Neural progenitor cell (in vitro differentiated cells): ENCODE measurements at regions not wholly inside any gene's neighbourhood (a gene's known extent, or its start where the extent isn't known, plus 50 kb on each side); places are given as distances from the start of the nearest gene placed in this dataset.

Experiments
- EZH2 ChIP-seq: fragments of 200-600 bp; sonication (generic); IDR thresholded peaks from 2 replicates; pipeline ENCODE4 v1.6.1; 2017; ENCODE audit warnings: antibody characterized with exemption, mild to moderate bottlenecking, moderate library complexity
- TF ChIP-seq, protein P1 (sequence below): fragments of 200-600 bp; sonication (generic); IDR thresholded peaks from 2 replicates; pipeline ENCODE4 v1.5.1; 2017; ENCODE audit warnings: antibody characterized with exemption, mild to moderate bottlenecking

DNA sequence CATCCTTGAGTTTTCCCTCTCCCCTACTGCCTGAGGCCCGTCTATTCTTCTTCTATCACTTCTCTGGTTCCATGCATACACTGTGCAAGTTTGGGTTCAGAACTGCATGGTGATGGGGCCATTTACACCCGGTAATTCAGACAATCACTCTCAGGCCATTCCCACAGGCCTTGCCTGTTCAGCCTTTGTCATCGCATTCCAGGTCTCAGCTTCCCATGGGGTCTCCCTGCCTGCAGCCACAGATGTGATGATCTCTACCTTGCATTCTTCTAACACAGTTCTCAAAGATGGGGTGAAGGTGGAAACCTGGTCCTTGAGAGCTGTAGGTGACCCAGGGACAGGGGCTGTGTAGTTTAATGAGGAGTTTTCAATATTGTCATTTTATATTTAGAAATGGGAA lies 209.2 kb upstream of the TOPAZ1 start:
- TF ChIP-seq EZH2 = no peak
- TF ChIP-seq, protein P1, sequence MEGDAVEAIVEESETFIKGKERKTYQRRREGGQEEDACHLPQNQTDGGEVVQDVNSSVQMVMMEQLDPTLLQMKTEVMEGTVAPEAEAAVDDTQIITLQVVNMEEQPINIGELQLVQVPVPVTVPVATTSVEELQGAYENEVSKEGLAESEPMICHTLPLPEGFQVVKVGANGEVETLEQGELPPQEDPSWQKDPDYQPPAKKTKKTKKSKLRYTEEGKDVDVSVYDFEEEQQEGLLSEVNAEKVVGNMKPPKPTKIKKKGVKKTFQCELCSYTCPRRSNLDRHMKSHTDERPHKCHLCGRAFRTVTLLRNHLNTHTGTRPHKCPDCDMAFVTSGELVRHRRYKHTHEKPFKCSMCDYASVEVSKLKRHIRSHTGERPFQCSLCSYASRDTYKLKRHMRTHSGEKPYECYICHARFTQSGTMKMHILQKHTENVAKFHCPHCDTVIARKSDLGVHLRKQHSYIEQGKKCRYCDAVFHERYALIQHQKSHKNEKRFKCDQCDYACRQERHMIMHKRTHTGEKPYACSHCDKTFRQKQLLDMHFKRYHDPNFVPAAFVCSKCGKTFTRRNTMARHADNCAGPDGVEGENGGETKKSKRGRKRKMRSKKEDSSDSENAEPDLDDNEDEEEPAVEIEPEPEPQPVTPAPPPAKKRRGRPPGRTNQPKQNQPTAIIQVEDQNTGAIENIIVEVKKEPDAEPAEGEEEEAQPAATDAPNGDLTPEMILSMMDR = no peak
